Panc1 (cell line): ENCODE measurements at regions not wholly inside any gene's neighbourhood (a gene's known extent, or its start where the extent isn't known, plus 50 kb on each side); places are given as distances from the start of the nearest gene placed in this dataset.

ENCODE experiments used
- CTCF ChIP-seq: fragments of 450-650 bp; IDR thresholded peaks from 2 replicates; pipeline ENCODE4 v1.5.1; 2017; ENCODE audit warnings: mild to moderate bottlenecking
- POLR2AphosphoS5 ChIP-seq: IDR thresholded peaks from 2 replicates; pipeline ENCODE4 v1.6.1; 2012; ENCODE audit warnings: mild to moderate bottlenecking, low read depth, low read length, moderate library complexity
- SIN3A ChIP-seq: IDR thresholded peaks from 2 replicates; pipeline ENCODE4 v1.6.1; 2012; ENCODE audit warnings: low read depth, mild to moderate bottlenecking, low read length, moderate library complexity, borderline replicate concordance; ENCODE audit not compliant: insufficient read depth
- TCF7L2 ChIP-seq: IDR thresholded peaks from 2 replicates; pipeline ENCODE4 v1.6.1; 2011; ENCODE audit warnings: mild to moderate bottlenecking, low read depth, low read length, inconsistent platforms
- TF ChIP-seq, protein P1 (sequence below), 2 experiments: IDR thresholded peaks; 2 replicates each; pipeline ENCODE4 v1.6.1; 2011 to 2012; ENCODE audit warnings: low read depth in 2 of 2, control low read depth in 1 of 2, low read length in 1 of 2, mild to moderate bottlenecking in 1 of 2, moderate library complexity in 1 of 2; ENCODE audit not compliant: insufficient read depth in 1 of 2

DNA sequence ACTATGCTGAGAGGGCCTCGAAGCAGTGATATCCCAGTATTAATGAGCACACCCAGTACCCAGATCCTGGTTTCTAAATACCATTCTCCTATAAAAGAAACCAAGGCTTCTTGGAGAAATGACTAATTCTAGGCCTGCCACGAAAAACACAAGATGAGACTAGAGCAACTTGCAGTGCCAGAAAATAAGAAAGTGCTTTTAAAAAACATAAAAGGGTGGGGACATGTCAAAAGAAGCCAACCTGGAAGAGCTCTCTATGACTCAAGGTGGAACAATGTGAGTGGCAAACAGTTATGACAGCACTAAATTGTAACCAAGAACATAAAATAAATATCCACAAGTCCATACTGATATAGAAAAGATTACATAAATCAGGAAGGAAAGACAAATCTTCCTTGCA lies 153.2 kb upstream of the KCNJ18 start:
- no peak for TF ChIP-seq CTCF
- no peak for TF ChIP-seq POLR2AphosphoS5
- TF ChIP-seq, protein P1, sequence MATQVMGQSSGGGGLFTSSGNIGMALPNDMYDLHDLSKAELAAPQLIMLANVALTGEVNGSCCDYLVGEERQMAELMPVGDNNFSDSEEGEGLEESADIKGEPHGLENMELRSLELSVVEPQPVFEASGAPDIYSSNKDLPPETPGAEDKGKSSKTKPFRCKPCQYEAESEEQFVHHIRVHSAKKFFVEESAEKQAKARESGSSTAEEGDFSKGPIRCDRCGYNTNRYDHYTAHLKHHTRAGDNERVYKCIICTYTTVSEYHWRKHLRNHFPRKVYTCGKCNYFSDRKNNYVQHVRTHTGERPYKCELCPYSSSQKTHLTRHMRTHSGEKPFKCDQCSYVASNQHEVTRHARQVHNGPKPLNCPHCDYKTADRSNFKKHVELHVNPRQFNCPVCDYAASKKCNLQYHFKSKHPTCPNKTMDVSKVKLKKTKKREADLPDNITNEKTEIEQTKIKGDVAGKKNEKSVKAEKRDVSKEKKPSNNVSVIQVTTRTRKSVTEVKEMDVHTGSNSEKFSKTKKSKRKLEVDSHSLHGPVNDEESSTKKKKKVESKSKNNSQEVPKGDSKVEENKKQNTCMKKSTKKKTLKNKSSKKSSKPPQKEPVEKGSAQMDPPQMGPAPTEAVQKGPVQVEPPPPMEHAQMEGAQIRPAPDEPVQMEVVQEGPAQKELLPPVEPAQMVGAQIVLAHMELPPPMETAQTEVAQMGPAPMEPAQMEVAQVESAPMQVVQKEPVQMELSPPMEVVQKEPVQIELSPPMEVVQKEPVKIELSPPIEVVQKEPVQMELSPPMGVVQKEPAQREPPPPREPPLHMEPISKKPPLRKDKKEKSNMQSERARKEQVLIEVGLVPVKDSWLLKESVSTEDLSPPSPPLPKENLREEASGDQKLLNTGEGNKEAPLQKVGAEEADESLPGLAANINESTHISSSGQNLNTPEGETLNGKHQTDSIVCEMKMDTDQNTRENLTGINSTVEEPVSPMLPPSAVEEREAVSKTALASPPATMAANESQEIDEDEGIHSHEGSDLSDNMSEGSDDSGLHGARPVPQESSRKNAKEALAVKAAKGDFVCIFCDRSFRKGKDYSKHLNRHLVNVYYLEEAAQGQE (IDR thresholded peaks at IDR 0.05; ENCODE audit: insufficient read depth in 1 of 2, low read depth in 2 of 2, low read length in 1 of 2): no peak
- TF ChIP-seq TCF7L2: no peak
- TF ChIP-seq SIN3A: no peak
